WTC11 (cell line): ENCODE measurements at regions not wholly inside any gene's neighbourhood (a gene's known extent, or its start where the extent isn't known, plus 50 kb on each side); places are given as distances from the start of the nearest gene placed in this dataset.

Source experiments
- ATAC-seq: fragments of 200-7000 bp; cut with Tn5 transposase; 2 replicates; pipeline ENCODE4 v1.10.0; 2021; ENCODE audit warnings: mild to moderate bottlenecking, moderate library complexity
- CTCF ChIA-PET: fragments of 300-600 bp; sonication (Branson Sonifier 250); formaldehyde crosslinking; loops from one replicate; lab custom pipeline; 2021; ENCODE audit warnings: antibody characterized with exemption; lab: Charles Lee
- POLR2A ChIA-PET: fragments of 350-600 bp; sonication (Branson Sonifier 250); formaldehyde crosslinking; loops from one replicate; lab custom pipeline; 2021; ENCODE audit warnings: antibody characterized with exemption; lab: Charles Lee
- DNase-seq: peaks from one replicate; pipeline ENCODE4 v3.0.0; 2021; ENCODE audit warnings: low spot score
- H3K27ac Mint-ChIP-seq: 2 replicates; pipeline ENCODE4 v1.8.0; 2021; ENCODE audit warnings: mixed read lengths
- H3K27me3 Mint-ChIP-seq: 2 replicates; pipeline ENCODE4 v1.8.0; 2021; ENCODE audit warnings: low read depth, mild to moderate bottlenecking, moderate library complexity, mixed read lengths
- H3K36me3 Mint-ChIP-seq: 2 replicates; pipeline ENCODE4 v1.8.0; 2021; ENCODE audit warnings: mixed read lengths
- H3K4me1 Mint-ChIP-seq: 2 replicates; pipeline ENCODE4 v1.8.0; 2022; ENCODE audit warnings: mixed read lengths
- H3K4me3 Mint-ChIP-seq: 2 replicates; pipeline ENCODE4 v1.8.0; 2021; ENCODE audit warnings: mild to moderate bottlenecking, moderate library complexity, mixed read lengths
- H3K9me3 Mint-ChIP-seq: 2 replicates; pipeline ENCODE4 v1.8.0; 2021; ENCODE audit warnings: mixed read lengths
- CBFB ChIP-seq: sonication (generic); formaldehyde crosslinking; IDR thresholded peaks from 2 replicates; pipeline ENCODE4 v1.8.1; 2022; ENCODE audit warnings: mild to moderate bottlenecking, low read depth, missing genetic modification reagents
- JAZF1 ChIP-seq: fragments of 250-450 bp; sonication (Bioruptor Pico); IDR thresholded peaks from 2 replicates; pipeline ENCODE4 v1.9.0; 2021; ENCODE audit warnings: moderate library complexity, mild to moderate bottlenecking, inconsistent platforms
- JUN ChIP-seq: sonication (generic); formaldehyde crosslinking; IDR thresholded peaks from 2 replicates; pipeline ENCODE4 v1.8.0; 2023; ENCODE audit warnings: mild to moderate bottlenecking, missing genetic modification reagents
- MXD4 ChIP-seq: fragments of 250-450 bp; sonication (Bioruptor Pico); IDR thresholded peaks from 2 replicates; pipeline ENCODE4 v1.8.0; 2021; ENCODE audit warnings: mild to moderate bottlenecking, moderate library complexity, borderline replicate concordance
- MYBL2 ChIP-seq: sonication (generic); formaldehyde crosslinking; IDR thresholded peaks from 2 replicates; pipeline ENCODE4 v1.8.1; 2023; ENCODE audit warnings: mild to moderate bottlenecking, moderate library complexity, missing genetic modification reagents
- TCF7 ChIP-seq: sonication (generic); formaldehyde crosslinking; IDR thresholded peaks from 2 replicates; pipeline ENCODE4 v1.8.0; 2022; ENCODE audit warnings: mild to moderate bottlenecking, low read depth, missing genetic modification reagents, moderate library complexity
- TP53 ChIP-seq: sonication (generic); formaldehyde crosslinking; IDR thresholded peaks from 2 replicates; pipeline ENCODE4 v1.8.1; 2023; ENCODE audit warnings: mild to moderate bottlenecking, missing genetic modification reagents
- ZNF121 ChIP-seq: sonication (generic); formaldehyde crosslinking; IDR thresholded peaks from 2 replicates; pipeline ENCODE4 v1.8.0; 2023; ENCODE audit warnings: missing genetic modification reagents
- ZNF263 ChIP-seq: sonication (generic); formaldehyde crosslinking; IDR thresholded peaks from 2 replicates; pipeline ENCODE4 v1.8.1; 2022; ENCODE audit warnings: low read depth, mild to moderate bottlenecking, moderate library complexity, missing genetic modification reagents
- TF ChIP-seq, protein P1 (sequence below): fragments of 250-450 bp; sonication (Bioruptor Pico); IDR thresholded peaks from 2 replicates; pipeline ENCODE4 v1.8.0; 2021; ENCODE audit warnings: mild to moderate bottlenecking
- TF ChIP-seq, protein P2 (sequence below): fragments of 250-450 bp; sonication (Bioruptor Pico); IDR thresholded peaks from 2 replicates; pipeline ENCODE4 v1.9.0; 2021; ENCODE audit warnings: mild to moderate bottlenecking
- TF ChIP-seq, protein P3 (sequence below): sonication (generic); formaldehyde crosslinking; IDR thresholded peaks from 2 replicates; pipeline ENCODE4 v1.8.0; 2023; ENCODE audit warnings: mild to moderate bottlenecking, missing genetic modification reagents
- TF ChIP-seq, protein P4 (sequence below): sonication (generic); formaldehyde crosslinking; IDR thresholded peaks from 2 replicates; pipeline ENCODE4 v1.8.0; 2023; ENCODE audit warnings: missing genetic modification reagents, mild to moderate bottlenecking, borderline replicate concordance
- TF ChIP-seq, protein P5 (sequence below): sonication (generic); formaldehyde crosslinking; IDR thresholded peaks from 2 replicates; pipeline ENCODE4 v1.8.1; 2023; ENCODE audit warnings: mild to moderate bottlenecking, missing genetic modification reagents, moderate library complexity
- TF ChIP-seq, protein P6 (sequence below): fragments of 250-450 bp; sonication (Bioruptor Pico); conservative IDR thresholded peaks from 2 replicates; pipeline ENCODE4 v1.9.0; 2021; ENCODE audit warnings: mild to moderate bottlenecking

DNA sequence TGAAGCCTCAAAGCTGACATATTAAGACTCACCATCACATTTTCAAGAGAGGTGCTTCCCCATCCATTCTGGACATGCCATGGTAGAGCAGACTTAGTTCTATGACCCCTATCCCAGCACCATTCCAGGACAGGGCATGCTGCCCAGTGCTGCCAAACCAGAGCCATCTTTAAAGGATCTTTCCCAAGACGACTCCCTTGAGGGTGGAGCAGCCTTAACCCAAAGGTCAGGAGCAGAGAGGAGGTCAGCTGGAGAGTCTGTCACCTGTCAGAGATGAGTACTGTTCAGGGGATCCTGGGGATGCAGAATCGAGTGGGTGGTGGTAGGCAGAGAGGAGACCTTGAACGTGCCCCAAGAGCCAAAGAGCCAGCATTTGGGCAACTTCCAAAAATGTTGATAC lies 459.8 kb downstream of the STK39 start (continued):
- TF ChIP-seq, protein P1, sequence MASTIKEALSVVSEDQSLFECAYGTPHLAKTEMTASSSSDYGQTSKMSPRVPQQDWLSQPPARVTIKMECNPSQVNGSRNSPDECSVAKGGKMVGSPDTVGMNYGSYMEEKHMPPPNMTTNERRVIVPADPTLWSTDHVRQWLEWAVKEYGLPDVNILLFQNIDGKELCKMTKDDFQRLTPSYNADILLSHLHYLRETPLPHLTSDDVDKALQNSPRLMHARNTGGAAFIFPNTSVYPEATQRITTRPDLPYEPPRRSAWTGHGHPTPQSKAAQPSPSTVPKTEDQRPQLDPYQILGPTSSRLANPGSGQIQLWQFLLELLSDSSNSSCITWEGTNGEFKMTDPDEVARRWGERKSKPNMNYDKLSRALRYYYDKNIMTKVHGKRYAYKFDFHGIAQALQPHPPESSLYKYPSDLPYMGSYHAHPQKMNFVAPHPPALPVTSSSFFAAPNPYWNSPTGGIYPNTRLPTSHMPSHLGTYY (CRISPR knock-in tag), result no peak
- TF ChIP-seq ZNF121 (CRISPR knock-in tag) (no peak), ZNF263 (CRISPR knock-in tag) (no peak)
- TF ChIP-seq, protein P2, sequence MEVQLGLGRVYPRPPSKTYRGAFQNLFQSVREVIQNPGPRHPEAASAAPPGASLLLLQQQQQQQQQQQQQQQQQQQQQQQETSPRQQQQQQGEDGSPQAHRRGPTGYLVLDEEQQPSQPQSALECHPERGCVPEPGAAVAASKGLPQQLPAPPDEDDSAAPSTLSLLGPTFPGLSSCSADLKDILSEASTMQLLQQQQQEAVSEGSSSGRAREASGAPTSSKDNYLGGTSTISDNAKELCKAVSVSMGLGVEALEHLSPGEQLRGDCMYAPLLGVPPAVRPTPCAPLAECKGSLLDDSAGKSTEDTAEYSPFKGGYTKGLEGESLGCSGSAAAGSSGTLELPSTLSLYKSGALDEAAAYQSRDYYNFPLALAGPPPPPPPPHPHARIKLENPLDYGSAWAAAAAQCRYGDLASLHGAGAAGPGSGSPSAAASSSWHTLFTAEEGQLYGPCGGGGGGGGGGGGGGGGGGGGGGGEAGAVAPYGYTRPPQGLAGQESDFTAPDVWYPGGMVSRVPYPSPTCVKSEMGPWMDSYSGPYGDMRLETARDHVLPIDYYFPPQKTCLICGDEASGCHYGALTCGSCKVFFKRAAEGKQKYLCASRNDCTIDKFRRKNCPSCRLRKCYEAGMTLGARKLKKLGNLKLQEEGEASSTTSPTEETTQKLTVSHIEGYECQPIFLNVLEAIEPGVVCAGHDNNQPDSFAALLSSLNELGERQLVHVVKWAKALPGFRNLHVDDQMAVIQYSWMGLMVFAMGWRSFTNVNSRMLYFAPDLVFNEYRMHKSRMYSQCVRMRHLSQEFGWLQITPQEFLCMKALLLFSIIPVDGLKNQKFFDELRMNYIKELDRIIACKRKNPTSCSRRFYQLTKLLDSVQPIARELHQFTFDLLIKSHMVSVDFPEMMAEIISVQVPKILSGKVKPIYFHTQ, result no peak
- TF ChIP-seq, protein P3, sequence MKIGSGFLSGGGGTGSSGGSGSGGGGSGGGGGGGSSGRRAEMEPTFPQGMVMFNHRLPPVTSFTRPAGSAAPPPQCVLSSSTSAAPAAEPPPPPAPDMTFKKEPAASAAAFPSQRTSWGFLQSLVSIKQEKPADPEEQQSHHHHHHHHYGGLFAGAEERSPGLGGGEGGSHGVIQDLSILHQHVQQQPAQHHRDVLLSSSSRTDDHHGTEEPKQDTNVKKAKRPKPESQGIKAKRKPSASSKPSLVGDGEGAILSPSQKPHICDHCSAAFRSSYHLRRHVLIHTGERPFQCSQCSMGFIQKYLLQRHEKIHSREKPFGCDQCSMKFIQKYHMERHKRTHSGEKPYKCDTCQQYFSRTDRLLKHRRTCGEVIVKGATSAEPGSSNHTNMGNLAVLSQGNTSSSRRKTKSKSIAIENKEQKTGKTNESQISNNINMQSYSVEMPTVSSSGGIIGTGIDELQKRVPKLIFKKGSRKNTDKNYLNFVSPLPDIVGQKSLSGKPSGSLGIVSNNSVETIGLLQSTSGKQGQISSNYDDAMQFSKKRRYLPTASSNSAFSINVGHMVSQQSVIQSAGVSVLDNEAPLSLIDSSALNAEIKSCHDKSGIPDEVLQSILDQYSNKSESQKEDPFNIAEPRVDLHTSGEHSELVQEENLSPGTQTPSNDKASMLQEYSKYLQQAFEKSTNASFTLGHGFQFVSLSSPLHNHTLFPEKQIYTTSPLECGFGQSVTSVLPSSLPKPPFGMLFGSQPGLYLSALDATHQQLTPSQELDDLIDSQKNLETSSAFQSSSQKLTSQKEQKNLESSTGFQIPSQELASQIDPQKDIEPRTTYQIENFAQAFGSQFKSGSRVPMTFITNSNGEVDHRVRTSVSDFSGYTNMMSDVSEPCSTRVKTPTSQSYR (CRISPR knock-in tag), result no peak
- TF ChIP-seq, protein P4, sequence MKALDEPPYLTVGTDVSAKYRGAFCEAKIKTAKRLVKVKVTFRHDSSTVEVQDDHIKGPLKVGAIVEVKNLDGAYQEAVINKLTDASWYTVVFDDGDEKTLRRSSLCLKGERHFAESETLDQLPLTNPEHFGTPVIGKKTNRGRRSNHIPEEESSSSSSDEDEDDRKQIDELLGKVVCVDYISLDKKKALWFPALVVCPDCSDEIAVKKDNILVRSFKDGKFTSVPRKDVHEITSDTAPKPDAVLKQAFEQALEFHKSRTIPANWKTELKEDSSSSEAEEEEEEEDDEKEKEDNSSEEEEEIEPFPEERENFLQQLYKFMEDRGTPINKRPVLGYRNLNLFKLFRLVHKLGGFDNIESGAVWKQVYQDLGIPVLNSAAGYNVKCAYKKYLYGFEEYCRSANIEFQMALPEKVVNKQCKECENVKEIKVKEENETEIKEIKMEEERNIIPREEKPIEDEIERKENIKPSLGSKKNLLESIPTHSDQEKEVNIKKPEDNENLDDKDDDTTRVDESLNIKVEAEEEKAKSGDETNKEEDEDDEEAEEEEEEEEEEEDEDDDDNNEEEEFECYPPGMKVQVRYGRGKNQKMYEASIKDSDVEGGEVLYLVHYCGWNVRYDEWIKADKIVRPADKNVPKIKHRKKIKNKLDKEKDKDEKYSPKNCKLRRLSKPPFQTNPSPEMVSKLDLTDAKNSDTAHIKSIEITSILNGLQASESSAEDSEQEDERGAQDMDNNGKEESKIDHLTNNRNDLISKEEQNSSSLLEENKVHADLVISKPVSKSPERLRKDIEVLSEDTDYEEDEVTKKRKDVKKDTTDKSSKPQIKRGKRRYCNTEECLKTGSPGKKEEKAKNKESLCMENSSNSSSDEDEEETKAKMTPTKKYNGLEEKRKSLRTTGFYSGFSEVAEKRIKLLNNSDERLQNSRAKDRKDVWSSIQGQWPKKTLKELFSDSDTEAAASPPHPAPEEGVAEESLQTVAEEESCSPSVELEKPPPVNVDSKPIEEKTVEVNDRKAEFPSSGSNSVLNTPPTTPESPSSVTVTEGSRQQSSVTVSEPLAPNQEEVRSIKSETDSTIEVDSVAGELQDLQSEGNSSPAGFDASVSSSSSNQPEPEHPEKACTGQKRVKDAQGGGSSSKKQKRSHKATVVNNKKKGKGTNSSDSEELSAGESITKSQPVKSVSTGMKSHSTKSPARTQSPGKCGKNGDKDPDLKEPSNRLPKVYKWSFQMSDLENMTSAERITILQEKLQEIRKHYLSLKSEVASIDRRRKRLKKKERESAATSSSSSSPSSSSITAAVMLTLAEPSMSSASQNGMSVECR (CRISPR knock-in tag), result no peak
- TF ChIP-seq, protein P5, sequence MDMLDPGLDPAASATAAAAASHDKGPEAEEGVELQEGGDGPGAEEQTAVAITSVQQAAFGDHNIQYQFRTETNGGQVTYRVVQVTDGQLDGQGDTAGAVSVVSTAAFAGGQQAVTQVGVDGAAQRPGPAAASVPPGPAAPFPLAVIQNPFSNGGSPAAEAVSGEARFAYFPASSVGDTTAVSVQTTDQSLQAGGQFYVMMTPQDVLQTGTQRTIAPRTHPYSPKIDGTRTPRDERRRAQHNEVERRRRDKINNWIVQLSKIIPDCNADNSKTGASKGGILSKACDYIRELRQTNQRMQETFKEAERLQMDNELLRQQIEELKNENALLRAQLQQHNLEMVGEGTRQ, result no peak

DNA sequence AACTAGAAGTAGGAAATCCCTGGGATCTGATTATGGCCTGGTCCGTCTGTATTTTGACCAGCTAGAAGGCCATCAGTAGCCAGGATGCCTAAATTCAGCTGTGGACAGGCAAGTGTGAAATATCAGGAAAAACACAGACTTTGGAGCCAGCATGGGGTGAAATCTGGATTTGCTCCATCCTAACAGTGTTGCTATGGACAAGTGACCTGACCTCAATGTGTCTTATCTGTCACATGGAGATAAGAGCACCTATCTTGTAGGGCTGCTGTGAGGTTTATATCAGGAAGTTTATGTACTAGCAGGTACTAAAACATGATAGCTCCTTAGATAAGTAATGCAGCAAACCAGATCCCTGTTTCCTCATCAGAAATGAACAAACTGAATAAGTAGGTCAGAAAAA lies 460.4 kb downstream of the STK39 start:
- CTCF ChIA-PET, result no interaction called here
- ATAC-seq (no peak), DNase-seq (no peak)
- TF ChIP-seq MYBL2 (CRISPR knock-in tag) (no peak), MXD4 (CRISPR knock-in tag) (no peak), TCF7 (no peak), JUN (CRISPR knock-in tag) (no peak), CBFB (CRISPR knock-in tag) (no peak), JAZF1 (CRISPR knock-in tag) (no peak), TP53 (CRISPR knock-in tag) (no peak)
- TF ChIP-seq, protein P6, sequence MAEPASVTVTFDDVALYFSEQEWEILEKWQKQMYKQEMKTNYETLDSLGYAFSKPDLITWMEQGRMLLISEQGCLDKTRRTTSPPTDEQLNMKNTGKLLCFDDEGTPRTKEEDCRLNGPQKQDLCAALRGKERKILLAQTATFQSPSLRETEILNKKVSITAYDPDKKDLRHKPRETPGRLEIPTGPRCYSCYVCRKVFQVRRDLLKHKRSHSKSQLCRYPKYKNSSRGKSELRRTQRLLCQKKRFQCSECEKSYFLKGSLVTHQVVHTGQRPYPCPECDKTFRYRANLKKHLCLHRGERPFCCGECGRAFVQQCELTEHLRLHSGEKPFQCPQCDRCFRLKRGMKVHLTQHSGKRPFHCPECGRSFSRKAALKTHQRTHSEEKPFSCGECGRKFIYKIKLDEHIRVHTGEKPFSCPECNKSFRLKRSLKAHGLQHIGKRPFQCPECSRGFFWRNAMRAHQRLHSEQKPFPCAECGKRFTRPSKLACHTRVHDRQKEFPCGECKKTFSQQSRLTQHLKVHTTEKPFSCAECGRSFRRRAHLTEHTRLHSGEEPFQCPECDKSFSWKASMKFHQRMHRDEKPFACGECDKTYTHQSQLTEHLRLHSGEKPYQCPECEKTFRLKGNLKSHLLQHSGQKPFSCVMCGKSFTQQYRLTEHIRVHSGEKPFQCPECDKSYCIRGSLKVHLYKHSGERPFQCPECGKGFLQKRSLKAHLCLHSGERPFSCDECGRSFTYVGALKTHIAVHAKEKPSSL (CRISPR knock-in tag), result no peak
- Mint-ChIP-seq H3K27ac (no peak overlapping the region), H3K9me3 (no peaks in the 10 kb centered on the region), H3K36me3 (no peaks in the 10 kb centered on the region), H3K27me3 (no peaks in the 10 kb centered on the region), H3K4me3 (no peak overlapping the region), H3K4me1 (peaks cover 49% of the 10 kb centered on the region)
- POLR2A ChIA-PET, result no interaction called here
